ENCODE measurements at regions not wholly inside any gene's neighbourhood (a gene's known extent, or its start where the extent isn't known, plus 50 kb on each side); places are given as distances from the start of the nearest gene placed in this dataset.

DNA sequence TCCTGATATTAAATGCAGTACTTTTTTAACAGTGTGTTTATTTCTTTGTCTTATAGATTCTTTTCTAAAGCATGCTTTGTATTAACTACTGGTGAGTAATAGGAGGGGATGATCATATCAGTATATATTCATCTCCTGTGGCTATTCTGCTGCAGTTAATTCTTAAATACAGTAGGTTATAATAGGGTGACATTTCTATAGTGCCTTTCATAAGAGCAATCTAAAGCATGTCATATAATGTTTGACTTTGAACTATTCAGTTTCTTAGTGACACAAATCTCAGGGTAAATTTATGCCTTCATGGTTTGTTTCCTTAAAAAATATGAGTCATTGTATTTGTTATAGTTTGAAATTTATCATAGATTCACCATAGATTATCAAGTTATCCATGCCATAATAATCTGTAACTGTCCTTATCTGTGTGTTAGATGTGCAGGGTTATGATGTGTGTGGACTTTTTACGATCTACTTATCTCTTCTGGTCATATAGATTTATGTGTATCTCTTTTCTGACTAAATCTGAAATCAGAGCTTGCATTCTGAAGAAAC lies 1019.5 kb downstream of the NR2F1-AS1 start:
- TF ChIP-seq, protein P1, sequence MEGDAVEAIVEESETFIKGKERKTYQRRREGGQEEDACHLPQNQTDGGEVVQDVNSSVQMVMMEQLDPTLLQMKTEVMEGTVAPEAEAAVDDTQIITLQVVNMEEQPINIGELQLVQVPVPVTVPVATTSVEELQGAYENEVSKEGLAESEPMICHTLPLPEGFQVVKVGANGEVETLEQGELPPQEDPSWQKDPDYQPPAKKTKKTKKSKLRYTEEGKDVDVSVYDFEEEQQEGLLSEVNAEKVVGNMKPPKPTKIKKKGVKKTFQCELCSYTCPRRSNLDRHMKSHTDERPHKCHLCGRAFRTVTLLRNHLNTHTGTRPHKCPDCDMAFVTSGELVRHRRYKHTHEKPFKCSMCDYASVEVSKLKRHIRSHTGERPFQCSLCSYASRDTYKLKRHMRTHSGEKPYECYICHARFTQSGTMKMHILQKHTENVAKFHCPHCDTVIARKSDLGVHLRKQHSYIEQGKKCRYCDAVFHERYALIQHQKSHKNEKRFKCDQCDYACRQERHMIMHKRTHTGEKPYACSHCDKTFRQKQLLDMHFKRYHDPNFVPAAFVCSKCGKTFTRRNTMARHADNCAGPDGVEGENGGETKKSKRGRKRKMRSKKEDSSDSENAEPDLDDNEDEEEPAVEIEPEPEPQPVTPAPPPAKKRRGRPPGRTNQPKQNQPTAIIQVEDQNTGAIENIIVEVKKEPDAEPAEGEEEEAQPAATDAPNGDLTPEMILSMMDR (IDR thresholded peaks at IDR 0.05; ENCODE audit: extremely low read depth in 1 of 2, insufficient read depth in 1 of 2, low read depth in 1 of 2, low read length in 2 of 2) = no peak
- TF ChIP-seq POLR2A (IDR thresholded peaks at IDR 0.05; ENCODE audit: low read depth, low read length) (no peak), FOS (IDR thresholded peaks at IDR 0.05; ENCODE audit: borderline replicate concordance, insufficient read depth, low read length) (no peak), EZH2 (IDR thresholded peaks at IDR 0.05; ENCODE audit: borderline replicate concordance, low read depth, low read length, severe bottlenecking) (no peak), MYC (IDR thresholded peaks at IDR 0.05; ENCODE audit: low read depth, low read length) (no peak), POLR2AphosphoS5 (IDR thresholded peaks at IDR 0.05; ENCODE audit: insufficient read depth, low read depth, low read length) (no peak), JUN (IDR thresholded peaks at IDR 0.05; ENCODE audit: borderline replicate concordance, insufficient read depth, insufficient read length, low read depth) (no peak)
- TF ChIP-seq, protein P2, sequence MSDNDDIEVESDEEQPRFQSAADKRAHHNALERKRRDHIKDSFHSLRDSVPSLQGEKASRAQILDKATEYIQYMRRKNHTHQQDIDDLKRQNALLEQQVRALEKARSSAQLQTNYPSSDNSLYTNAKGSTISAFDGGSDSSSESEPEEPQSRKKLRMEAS (IDR thresholded peaks at IDR 0.05; ENCODE audit: insufficient read depth, insufficient read length) = no peak

Data from endothelial cell of umbilical vein (primary cell).